HFF-Myc (cell line): ENCODE measurements at regions not wholly inside any gene's neighbourhood (a gene's known extent, or its start where the extent isn't known, plus 50 kb on each side); places are given as distances from the start of the nearest gene placed in this dataset.
"Not testable (repeated sequence)": the region's sequence is repeated elsewhere in the genome, so short reads cannot be mapped to it uniquely, and the experiment has no call there.

Experiments
- DNase-seq: peaks from one replicate; pipeline ENCODE4 v3.0.0-alpha.2; 2011; ENCODE audit warnings: low read depth; ENCODE audit errors: extremely low read depth
- H3K4me3 ChIP-seq: replicated peaks from 2 replicates; pipeline ENCODE4 v1.5.1; 2011; ENCODE audit warnings: low read depth, mild to moderate bottlenecking, control low read depth, low read length
- TF ChIP-seq, protein P1 (sequence below): IDR thresholded peaks from 2 replicates; pipeline ENCODE4 v1.5.1; 2012; ENCODE audit warnings: mild to moderate bottlenecking, low read depth, low read length, control low read depth; ENCODE audit errors: missing control alignments

DNA sequence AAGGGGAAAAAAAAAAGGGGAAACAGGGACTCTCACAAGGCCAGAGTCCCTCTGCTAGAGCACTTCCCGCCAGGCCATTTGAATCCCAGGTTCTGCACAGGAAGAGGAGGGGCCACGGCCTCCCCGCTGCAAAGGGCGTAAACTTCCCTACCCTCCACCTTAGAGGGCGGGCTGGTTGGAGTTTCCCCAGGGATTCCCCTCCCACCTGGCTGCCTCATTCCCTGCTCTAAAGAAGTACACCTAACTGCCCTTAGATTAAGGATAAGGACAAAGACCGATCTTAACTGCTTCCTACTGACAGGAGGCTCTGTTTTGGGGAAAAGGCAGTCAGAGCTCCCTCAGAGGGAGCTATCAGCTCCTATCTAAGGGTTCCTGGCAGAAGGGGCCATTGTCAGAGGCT lies 102.0 kb upstream of the ARMC3 start:
- TF ChIP-seq, protein P1, sequence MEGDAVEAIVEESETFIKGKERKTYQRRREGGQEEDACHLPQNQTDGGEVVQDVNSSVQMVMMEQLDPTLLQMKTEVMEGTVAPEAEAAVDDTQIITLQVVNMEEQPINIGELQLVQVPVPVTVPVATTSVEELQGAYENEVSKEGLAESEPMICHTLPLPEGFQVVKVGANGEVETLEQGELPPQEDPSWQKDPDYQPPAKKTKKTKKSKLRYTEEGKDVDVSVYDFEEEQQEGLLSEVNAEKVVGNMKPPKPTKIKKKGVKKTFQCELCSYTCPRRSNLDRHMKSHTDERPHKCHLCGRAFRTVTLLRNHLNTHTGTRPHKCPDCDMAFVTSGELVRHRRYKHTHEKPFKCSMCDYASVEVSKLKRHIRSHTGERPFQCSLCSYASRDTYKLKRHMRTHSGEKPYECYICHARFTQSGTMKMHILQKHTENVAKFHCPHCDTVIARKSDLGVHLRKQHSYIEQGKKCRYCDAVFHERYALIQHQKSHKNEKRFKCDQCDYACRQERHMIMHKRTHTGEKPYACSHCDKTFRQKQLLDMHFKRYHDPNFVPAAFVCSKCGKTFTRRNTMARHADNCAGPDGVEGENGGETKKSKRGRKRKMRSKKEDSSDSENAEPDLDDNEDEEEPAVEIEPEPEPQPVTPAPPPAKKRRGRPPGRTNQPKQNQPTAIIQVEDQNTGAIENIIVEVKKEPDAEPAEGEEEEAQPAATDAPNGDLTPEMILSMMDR, result no peak
- DNase-seq, result no peak

DNA sequence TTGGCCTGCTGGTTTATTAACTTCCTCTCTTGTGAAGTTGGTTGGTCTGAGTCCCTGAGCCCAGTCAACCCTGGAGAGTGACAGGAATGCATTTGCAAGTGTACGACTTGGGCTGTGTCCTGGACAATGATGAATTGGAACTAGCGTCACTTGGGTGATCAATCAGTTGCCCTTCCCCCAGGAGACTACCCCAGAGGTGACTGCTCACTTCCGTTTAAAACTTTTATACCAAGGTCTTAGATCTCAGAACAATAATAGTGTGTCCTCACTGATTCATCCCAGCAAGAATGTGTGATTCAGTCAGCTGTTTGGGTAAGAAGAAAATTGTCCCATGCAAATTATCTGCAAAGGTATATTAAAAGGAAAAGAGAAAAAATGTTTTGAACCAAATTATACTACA lies 102.9 kb upstream of the ARMC3 start:
- H3K4me3 ChIP-seq, result no peak overlapping the region
- TF ChIP-seq, protein P1, result no peak
- DNase-seq, result no peak

More for the DNA sequence above, 102.0 kb upstream of the ARMC3 start:
- H3K4me3 ChIP-seq, result no peak overlapping the region

DNA sequence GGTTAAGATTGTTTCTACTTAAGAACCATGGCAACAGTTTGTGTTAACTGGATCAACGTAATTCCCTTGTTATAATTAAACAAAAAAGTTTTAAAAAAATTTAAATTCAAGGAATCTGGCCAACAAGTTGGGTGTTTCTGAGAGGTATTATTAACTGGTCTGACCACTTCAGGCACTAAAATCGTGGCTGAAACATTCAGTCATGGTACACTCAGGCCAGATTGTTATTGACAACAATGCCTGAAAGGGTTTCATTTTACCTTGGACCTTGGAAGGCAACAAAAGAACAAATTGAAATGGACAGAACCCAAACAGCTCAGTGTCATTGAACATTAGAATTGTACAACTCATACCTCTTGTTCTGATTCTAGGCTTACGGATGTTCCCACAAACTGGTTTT lies 103.3 kb upstream of the ARMC3 start:
- TF ChIP-seq, protein P1, result no peak
- H3K4me3 ChIP-seq, result no peak overlapping the region
- no peak for DNase-seq

DNA sequence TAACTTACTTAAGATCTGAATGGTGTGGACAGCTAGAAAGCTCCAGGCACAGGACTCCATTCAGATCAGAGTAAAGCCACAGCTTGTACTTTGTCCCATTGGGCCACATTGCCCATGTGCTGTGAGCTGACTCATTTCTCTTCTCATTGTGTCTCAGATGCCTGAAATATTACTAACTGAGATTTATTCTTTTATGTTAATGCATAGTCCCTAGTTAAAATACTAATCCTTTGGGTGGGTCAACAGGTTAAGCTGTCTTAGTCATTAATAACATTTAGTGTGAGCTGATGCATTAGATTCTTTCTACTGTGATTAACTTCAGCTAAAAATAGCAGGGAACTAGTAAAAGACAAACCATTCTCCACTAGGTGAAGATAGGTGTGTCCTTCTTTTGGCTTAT lies 104.7 kb upstream of the ARMC3 start:
- TF ChIP-seq, protein P1, result no peak
- DNase-seq, result peak; percentile 79

DNA sequence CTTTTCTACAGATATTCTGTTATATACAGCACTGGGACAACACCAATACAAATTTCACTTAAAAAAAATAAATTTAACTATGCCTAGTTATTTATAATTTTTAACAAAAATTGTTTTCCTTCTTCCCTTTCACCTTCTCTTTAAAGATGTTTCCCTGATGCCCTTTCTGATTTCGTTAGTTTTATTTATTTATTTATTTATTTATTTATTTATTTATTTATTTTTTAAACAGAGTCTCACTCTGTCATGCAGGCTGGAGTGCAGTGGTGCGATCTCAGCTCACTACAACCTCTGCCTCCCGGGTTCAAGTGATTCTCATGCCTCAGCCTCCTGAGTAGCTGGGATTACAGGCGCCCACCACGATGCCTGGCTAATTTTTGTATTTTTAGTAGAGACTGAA lies 105.9 kb upstream of the ARMC3 start:
- DNase-seq, H3K4me3 ChIP-seq: not testable (repeated sequence)

More for the DNA sequence above, 104.7 kb upstream of the ARMC3 start:
- H3K4me3 ChIP-seq, result no peak overlapping the region

DNA sequence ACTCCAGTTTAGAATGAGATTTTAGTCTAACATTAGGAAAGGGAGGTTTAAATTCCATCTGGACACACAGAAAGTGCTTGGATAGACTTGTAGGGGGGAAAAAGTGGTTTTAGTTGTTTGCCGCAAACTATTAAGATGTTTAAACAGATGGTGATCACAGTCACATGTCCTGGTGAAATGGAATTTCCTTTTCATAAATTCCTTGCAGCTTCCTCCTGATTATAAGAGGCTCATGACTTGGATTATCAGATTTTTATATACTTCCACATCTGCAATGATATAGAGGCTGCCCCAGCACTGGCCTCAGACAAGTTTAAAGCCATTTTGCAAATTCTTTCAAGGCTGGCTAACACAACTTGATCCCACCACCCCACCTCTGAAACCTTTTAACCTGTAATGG lies 106.4 kb upstream of the ARMC3 start:
- peak; percentile 84 for DNase-seq
- H3K4me3 ChIP-seq, result no peak overlapping the region
- TF ChIP-seq, protein P1, result no peak

DNA sequence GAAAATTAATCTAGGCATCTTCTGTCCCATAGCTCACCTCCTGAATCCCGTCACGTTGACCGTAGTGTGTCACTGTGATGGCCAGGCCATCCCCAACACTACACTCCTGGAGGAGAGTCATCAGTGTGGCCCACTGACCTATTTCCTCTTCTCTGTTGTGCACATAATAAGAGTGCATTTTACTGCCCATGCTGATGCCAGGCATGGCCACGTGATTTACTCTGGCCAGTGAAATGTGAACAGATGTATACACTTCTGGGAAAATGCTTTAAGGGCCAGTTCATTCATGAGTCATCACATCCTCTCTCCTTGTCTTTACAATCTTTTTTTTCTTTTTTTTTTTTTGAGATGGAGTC lies 101.9 kb upstream of the PIP4K2A start:
- TF ChIP-seq, protein P1, result no peak
- no peak overlapping the region for H3K4me3 ChIP-seq
- DNase-seq, result peak; percentile 92
